HG02678 (cell line): ENCODE measurements at regions not wholly inside any gene's neighbourhood (a gene's known extent, or its start where the extent isn't known, plus 50 kb on each side); places are given as distances from the start of the nearest gene placed in this dataset.
A peak's percentile ranks its signal among the peaks of the same experiment; 100 is the strongest.
"Not testable (repeated sequence)": the region's sequence is repeated elsewhere in the genome, so short reads cannot be mapped to it uniquely, and the experiment has no call there.

Source experiments
- ATAC-seq: cut with Tn5 transposase; IDR thresholded peaks from one replicate; pipeline ENCODE4 v1.9.1; 2021; ENCODE audit warnings: mild to moderate bottlenecking, moderate library complexity; ENCODE audit not compliant: unreplicated experiment

DNA sequence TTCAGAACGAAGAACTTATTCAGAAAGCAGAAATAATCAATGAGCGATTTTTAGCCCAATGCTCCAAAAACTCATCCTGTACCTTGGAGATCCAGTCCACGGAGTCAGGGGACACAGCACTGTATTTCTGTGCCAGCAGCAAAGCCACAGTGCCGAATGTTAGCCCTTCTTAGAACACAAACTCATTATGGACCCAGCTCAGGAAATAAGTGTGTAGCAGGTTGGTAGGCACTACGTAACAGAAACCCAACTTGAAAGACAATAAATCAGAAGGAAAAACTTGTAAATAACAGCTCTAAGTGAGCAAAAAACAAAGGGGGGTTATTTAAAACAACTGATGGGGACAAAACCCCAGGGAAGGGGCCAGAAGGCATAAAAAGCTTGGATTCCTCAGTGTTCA is 112.0 kb upstream of the PRSS1 start:
- ATAC-seq, result no peak

DNA sequence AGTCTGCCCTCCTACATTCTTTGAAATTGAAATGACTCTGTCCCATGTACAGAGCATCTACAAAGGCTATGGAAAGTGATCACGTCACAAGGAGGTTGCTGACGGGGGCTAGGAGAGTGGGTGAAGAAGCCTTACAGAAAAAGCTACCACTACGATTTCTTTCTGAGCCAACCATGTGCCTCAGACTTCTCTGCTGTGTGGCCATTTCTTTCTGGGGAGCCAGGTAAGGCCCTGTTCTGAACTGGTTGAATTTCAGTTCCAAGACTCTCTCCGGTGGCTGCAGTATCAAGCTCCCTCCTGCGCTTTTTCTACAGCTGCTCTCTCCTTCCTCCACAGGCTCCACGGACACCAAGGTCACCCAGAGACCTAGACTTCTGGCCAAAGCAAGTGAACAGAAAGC is 112.5 kb upstream of the PRSS1 start:
- ATAC-seq, result no peak

DNA sequence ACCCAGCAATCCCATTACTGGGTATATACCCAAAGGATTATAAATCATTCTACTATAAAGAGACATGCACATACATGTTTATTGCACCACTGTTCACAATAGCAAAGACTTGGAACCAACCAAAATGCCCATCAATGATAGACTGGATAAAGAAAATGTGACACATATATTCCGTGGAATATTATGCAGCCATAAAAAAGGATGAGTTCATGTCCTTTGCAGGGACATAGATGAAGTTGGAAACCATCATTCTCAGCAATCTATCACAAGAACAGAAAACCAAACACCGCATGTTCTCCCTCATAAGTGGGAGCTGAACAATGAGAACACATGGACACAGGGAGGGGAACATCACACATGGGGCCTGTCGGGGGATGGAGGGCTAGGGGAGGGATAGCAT is 113.2 kb upstream of the PRSS1 start:
- not testable (repeated sequence) for ATAC-seq

DNA sequence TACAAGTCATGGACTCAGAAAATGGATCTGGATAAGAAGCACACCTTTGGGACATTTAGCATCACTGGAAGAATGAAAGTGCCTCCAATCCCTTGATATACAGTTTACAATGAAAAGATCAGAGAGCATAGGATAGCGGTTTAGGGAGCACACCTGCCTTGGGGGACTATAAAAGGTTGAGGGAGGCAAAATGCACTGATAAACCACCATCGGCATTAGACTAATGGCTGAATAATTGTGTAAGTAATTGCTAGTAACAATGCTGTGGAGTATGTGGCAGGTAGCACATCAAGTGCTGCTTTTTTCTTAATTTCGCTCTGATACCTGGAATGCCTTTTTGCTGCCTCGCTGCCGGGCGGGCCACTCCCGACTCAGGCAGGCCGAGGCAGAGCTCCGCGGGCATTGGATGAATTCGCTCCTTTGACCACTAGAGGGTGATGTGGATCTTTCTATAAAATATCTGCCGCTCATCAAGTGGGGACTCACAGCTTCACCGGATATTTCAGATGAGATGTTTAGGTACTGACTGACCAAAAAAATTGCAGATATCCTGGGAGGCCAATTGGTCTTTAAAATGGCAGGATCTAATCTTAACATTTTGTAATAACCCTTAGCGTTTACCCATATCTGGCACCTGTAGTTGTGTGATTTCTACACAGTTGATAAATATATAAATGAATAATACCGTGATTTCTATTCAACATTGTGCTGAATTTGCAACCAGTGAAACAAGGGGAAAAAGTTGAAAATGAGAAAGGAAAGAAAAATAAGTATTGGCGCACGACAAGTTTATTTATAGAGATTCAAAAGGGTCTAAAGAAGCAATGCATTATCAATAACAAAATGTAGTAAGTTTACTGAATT is 116.8 kb upstream of the PRSS1 start:
- peak; percentile 98 for ATAC-seq

DNA sequence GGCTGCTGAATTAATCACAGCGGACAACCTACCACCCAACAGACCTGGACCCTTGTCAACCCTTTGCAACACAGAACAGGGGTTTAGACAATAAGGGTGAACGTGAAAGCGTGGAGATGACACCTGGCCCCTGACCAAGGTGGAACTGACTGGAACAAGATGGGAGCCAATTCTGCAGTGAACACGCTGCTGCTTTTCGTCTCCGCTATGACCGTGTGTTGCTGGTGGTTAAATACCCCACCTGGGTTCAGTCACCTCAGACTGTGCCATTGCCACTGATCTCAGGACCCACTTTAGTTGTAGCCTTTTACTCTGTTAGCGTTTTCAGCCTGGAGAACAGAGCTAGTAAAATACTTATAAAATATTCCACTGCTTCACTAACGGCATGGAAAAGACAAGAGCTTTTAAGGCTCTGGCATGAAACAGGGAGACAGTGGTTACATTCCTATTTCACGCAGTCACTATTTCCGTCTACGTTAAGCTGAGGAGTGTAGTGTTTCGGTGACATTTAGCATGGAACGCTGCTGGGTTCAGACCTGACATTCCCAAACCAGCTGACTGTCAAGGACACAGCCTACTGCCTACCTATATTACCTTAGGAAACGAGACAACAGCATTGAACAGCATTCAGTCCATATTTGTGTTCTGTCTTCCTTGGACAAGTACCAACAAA is 119.5 kb upstream of the PRSS1 start:
- no peak for ATAC-seq

DNA sequence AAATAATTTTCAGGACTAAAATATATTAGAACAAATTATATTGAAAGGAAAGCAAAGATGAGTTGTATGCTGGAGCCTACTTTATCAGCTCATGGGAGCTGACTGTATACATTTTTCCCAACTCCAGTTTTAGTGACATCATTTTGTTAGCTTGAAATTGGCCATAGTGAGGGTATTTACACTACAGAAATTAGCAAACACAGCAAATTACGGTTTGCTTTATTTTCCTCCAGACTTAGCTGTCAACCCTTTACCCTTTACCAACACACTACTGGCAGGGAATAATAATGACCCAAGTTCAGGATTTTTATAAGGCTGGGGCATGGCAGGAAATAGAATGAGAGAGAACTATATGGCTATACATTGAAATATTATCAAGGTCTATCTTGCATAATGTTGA is 120.3 kb upstream of the PRSS1 start:
- ATAC-seq, result no peak

DNA sequence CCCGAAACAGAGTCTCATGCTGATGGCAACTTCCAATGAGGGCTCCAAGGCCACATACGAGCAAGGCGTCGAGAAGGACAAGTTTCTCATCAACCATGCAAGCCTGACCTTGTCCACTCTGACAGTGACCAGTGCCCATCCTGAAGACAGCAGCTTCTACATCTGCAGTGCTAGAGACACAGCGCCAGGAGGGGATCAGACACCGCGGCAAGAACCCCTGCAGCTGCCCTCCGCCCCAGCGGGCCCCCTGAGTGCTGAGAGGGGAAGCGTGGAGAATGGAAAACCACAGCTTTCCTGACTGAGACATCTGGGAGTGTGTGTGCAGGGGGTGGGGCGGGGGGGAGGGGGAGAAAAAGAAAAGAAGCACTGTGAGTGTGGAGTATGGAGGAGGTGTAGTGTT is 122.0 kb upstream of the PRSS1 start:
- not testable (repeated sequence) for ATAC-seq

DNA sequence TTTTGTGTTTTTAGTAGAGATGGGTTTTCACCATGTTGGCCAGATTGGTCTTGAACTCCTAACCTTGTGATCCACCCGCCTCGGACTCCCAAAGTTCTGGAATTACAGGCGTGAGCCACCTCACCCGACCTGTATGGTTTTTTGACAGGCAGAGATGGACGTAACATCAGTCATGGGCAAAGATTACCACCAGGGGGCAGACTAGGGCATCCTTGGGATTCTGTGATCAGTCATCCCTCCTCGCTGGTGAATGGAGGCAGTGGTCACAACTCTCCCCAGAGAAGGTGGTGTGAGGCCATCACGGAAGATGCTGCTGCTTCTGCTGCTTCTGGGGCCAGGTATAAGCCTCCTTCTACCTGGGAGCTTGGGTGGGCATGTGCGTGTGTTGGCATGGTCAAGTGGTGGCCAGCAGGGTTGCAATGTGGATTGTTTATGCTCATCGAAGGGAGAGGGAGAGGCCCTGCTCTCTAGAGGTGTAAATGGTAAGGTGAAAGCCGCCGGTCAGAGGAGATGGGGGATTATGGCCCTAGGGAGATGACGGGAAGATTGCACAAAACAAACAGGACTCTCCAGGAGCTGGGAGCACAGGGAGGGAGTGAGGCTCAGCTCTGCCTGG is 122.7 kb upstream of the PRSS1 start:
- ATAC-seq, result no peak

DNA sequence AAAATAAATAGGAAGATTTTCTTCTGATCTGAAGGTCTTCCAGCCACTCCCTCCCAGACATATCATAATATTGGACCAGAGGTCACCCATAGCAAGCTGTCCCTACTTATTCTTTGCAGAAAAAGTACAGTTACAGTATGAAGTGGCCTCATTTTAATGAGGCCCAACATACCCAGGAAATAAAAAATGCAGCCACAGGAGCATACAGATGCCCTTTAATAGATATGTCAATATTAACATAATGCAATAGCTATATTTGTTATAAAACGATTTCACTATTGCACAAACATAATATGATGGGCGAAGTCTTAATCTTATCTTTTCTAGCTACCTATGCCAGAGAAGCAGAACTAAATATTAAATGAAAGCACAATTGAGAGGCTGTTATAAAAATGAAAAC is 124.1 kb upstream of the PRSS1 start:
- not testable (repeated sequence) for ATAC-seq

DNA sequence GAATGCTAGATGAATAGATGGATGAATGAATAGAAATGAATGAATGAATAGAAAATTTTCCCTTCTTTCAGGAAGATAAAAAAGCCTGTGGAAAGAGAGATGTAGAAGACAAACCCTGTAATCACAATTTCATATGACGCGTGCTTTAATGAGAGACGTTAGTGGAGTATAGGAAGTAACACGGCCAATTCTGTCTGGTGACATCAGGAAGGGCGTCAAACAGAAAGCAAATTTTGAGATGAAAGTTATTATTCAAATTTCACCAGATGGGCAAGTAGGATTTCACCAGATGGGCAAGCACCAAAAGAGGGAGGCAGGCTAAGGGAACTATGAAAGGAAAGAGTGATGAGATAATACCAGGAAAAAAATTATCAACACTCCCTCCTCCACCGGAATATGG is 128.9 kb upstream of the PRSS1 start:
- ATAC-seq, result no peak

DNA sequence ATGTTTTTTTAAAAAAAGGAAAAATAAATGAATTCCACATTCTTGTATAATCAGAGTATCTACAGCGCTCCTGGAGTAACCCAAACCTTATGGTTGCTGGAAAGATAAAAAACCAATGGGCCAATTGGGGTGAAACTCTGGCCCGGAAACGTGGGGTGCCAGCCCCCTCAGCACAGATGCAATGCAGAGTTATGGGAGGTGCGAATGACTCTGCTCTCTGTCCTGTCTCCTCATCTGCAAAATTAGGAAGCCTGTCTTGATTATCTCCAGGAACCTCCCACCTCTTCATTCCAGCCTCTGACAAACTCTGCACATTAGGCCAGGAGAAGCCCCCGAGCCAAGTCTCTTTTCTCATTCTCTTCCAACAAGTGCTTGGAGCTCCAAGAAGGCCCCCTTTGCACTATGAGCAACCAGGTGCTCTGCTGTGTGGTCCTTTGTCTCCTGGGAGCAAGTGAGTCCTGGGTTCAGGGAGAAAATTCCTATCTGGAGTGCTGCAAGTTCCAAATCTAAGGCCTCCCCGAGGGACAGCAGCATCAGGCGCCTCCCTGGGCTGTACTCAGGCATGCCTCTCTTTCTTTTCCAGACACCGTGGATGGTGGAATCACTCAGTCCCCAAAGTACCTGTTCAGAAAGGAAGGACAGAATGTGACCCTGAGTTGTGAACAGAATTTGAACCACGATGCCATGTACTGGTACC is 130.5 kb upstream of the PRSS1 start:
- ATAC-seq, result no peak

DNA sequence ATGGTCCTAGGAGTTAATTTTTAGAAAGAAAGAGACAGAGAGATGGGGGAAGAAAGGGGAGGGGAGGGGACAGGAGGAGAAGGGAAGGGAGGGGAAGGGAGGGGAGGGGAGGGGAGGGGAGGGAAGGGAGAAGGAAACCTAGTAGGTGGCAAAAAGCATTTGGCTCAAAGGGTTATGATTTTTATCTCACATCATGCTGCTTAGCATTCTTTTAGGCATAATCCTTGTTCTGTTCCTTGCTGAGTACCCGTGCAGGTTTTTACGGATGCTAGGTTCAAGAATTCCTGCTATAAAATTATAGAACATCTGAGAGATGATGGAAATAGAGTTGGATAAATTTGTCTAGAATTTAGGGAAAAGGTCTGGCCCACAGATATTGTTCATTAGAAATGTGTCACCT is 132.4 kb upstream of the PRSS1 start:
- no peak for ATAC-seq

DNA sequence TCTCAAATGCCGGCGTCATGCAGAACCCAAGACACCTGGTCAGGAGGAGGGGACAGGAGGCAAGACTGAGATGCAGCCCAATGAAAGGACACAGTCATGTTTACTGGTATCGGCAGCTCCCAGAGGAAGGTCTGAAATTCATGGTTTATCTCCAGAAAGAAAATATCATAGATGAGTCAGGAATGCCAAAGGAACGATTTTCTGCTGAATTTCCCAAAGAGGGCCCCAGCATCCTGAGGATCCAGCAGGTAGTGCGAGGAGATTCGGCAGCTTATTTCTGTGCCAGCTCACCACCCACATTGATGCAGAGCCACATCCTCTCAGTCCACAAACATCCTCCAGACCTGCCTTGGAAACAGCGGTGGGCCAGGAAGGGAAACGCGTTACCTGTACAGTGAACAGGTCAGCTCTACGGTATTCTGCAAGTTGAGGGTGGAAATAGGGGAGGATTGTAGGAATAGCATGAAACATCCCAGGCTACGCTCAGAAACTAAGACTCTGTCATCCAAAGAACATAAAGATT is 133.1 kb upstream of the PRSS1 start:
- ATAC-seq, result no peak

DNA sequence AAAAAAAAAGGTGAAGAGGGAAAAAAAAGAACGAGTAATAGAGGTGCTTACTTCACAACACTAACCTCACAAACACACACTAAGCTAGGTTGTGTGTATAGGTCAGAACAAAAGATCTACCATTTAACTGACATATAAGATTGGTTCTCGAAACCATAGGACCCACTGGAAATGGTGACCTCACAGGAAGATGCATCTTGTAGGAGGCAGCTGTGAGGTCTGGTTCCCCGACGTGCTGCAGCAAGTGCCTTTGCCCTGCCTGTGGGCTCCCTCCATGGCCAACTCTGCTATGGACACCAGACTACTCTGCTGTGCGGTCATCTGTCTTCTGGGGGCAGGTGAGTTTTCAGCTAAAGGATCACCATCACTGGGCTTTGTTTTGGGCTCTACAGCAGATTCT is 133.8 kb upstream of the PRSS1 start:
- ATAC-seq, result no peak

DNA sequence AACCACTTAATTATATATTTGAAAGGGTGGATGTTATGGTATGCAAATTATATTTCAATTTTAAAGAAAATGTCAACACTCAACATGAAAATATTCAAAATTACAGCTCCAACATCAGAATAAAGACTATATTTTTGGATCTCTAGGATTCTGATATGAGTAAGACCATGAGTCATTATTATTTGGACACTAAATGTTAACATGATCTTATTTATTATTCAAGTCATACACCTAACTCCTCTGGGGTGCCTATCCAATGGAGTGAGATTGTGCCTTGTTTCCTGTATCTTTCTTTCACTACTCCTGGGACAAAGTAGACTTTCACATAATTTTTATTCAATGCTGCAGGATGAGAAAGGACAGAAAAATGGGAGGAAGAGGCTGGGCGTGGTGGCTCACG is 135.2 kb upstream of the PRSS1 start:
- no peak for ATAC-seq

DNA sequence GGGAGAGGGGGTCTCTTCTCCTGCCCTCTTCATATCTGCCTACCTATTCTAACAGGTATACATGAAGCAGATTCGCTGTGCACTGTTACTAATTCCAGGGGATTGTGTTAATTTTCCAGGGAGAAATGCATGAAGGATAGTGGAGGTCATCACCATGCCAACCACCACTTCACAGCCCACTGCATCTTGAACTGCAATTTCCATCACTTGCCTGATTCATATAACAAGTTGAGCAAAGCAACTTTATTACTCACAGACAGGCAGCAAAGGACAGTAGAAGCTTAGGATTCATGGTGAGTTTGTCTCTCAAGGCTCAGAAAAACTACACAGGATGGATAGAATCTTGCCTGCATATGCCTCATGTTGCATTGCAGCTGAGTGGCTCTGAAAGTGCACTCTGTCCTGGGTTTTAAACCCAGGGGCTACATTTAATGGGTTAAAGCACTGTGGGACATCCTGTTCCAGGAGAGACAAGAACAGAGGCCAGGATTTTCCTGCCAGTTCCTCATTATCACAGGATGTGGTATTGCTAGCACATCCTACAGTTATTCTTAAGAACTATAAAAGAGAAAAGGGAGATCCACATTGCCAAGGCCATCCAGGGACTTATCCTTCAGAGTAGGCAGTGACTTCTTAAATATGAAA is 136.9 kb upstream of the PRSS1 start:
- ATAC-seq, result no peak

DNA sequence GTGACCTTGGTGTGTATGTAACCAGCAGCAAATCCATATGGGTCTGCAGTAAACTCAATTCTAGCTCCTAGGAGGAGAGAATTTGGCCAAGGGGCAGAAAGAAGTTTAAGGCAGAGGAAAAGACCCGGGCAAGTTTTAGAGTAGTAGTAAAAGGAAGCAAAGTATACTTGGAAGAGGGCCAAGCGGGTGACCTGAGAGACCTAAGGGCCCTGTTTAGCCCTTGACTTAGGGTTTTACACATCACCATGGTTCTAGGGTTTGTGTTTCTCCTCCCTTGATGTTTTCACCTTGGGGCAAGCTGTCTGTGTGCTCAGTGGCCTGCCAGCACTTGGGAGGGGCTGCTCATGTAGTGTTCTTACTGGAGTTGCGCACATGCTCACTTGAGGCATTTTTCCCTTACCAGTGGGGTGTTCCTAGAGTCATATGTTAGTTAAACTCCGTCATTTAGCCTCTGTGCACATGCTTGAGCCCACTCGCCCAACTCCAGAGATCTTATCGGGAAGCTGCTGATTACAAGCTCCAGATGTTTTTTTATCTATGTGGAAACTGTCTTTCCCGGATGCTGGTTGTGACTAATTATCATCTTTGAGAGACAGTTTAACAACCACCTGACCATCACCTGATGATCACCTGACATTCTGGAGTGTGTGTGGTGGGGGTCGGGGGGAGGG is 137.6 kb upstream of the PRSS1 start:
- ATAC-seq, result no peak

DNA sequence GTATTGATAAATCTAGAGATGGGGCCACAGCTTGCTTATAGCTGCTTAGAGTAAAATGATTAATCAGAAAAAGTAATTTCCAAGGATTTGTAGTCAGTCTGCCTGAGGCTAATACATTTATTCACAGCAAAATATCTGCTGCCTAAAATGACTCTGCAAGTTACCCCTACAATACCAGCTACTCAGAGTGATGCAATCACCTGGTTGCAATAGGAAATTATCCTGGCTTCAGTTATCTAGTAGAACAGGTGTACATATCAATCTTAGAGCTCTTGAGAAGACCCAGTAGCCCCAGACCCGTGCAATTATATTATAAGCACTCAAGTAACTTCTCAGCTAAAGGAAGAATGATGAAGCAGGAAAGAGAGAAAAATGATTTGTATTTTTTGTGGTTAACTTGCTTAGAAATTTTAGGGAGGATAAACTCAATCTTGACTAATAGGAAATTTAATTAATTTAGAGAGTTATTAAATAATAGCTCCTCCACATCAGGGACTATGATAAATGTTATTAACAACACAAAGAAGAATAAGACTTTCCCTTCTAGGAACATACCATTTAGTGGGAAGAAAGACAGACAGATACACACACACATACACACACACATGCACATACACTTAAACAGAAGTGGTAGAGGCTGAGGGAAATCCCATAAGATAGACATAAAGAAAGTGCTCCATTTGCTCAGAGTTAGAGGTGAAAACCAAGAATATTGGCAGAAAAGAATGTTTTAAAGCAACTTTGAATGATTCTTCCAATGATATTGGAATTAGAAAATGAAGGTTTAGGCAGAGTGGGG is 140.4 kb upstream of the PRSS1 start:
- no peak for ATAC-seq

DNA sequence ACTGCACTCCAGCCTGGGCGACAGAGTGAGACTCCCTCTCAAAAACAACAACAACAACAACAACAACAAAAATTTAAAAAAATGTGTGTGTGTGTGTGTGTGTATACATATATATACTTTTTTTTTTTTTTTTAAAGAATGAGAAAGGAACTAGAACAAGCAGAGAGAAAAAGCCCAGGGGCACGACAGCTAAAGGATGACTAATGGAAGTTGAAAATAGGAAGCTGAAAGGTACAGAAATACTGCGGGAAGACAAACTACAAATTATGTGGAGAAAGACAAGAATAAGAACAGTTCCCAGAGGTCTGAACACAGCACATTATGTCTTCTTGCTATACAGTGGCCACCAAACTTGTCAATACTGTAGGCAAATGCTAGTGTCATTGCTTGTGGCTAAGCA is 141.9 kb upstream of the PRSS1 start:
- ATAC-seq, result no peak
